RWPE1 (cell line): ENCODE measurements at regions not wholly inside any gene's neighbourhood (a gene's known extent, or its start where the extent isn't known, plus 50 kb on each side); places are given as distances from the start of the nearest gene placed in this dataset.

Experiments
- CTCF ChIA-PET: fragments of 350-600 bp; sonication (Branson Sonifier 250); formaldehyde crosslinking; extraction: SDS; loops from one replicate; lab custom pipeline; 2021; lab: Yijun Ruan, JAX
- POLR2A ChIA-PET: fragments of 400-600 bp; formaldehyde crosslinking; extraction: SDS; loops from one replicate; lab custom pipeline; 2020; ENCODE audit warnings: antibody characterized with exemption; ENCODE audit not compliant: low non-redundant PET; lab: Yijun Ruan, JAX
- DNase-seq: peaks from one replicate; pipeline ENCODE4 v3.0.0; 2012; ENCODE audit warnings: low spot score
- H3K27ac ChIP-seq: fragments of 450-650 bp; 2 replicates; pipeline ENCODE4 v1.5.1; 2017
- TF ChIP-seq, protein P1 (sequence below): fragments of 450-650 bp; conservative IDR thresholded peaks from 2 replicates; pipeline ENCODE4 v1.5.1; 2017; ENCODE audit warnings: low read depth, mild to moderate bottlenecking

DNA sequence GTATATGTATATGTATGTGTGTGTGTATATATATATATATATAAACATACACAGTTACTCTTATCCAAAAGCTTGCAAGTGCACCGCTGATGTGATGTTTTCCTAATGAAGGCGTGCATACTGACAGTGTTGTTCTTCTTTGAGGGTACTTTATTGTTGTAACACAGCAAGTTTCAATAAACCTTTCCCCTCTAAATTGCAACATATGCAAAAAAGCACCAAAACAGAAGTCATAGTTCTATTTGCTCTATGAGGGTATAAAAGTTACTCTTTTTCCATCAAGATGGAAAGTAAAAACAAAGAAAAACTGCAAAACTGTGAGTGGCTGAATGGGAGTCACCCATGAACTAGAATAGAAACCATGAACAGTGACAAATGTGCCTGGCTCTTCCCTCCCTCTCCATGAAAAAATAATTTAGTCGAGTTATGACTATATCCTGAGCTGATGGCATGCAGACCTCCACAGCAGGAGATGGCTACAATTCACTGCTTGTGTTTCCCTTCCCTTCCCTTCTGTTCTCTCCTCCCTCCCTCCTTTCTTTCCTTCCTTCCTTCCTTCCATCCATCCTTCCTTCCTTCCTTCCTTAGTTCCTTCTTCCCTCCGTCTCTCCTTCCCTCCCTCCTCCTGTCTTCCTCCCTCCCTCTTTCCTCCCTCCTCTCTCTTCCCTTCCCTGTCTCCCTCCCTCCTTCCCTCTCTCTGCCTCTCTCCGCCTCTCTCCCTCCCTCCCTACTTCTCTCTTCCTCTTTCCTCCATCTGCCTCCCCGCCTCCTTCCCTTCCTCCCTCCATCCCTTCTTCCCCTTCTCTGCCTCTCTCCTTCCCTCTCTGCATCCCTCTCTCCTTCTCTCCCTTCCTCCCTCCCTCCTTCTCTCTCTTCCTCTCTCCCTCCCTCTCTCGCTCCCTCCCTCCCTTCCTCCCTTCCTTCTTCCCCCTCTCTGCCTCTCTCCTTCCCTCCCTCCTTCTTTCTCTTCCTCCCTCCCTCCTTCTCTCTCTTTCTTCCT is 220.7 kb upstream of the POU3F1 start:
- H3K27ac ChIP-seq = no peak overlapping the region
- DNase-seq = no peak
- TF ChIP-seq, protein P1, sequence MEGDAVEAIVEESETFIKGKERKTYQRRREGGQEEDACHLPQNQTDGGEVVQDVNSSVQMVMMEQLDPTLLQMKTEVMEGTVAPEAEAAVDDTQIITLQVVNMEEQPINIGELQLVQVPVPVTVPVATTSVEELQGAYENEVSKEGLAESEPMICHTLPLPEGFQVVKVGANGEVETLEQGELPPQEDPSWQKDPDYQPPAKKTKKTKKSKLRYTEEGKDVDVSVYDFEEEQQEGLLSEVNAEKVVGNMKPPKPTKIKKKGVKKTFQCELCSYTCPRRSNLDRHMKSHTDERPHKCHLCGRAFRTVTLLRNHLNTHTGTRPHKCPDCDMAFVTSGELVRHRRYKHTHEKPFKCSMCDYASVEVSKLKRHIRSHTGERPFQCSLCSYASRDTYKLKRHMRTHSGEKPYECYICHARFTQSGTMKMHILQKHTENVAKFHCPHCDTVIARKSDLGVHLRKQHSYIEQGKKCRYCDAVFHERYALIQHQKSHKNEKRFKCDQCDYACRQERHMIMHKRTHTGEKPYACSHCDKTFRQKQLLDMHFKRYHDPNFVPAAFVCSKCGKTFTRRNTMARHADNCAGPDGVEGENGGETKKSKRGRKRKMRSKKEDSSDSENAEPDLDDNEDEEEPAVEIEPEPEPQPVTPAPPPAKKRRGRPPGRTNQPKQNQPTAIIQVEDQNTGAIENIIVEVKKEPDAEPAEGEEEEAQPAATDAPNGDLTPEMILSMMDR = no peak
- POLR2A ChIA-PET = no interaction called here
- CTCF ChIA-PET = no interaction called here

DNA sequence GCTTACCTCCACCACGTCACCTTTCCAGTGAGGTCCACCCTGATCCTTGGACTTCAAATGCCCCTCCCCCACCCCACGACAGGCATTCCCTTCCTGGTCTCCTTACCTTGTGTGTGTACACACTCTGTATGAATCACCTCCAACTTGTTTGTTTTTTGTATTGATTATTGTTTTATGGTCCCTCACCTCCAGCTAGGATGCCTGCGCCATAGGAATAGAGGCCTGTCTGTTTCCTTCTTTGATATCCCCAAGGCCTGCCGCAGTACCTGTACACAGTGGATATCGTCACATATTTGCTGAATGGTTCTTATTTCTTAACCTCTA is 219.6 kb upstream of the POU3F1 start:
- POLR2A ChIA-PET = no interaction called here
- DNase-seq = no peak
- CTCF ChIA-PET = no interaction called here

DNA sequence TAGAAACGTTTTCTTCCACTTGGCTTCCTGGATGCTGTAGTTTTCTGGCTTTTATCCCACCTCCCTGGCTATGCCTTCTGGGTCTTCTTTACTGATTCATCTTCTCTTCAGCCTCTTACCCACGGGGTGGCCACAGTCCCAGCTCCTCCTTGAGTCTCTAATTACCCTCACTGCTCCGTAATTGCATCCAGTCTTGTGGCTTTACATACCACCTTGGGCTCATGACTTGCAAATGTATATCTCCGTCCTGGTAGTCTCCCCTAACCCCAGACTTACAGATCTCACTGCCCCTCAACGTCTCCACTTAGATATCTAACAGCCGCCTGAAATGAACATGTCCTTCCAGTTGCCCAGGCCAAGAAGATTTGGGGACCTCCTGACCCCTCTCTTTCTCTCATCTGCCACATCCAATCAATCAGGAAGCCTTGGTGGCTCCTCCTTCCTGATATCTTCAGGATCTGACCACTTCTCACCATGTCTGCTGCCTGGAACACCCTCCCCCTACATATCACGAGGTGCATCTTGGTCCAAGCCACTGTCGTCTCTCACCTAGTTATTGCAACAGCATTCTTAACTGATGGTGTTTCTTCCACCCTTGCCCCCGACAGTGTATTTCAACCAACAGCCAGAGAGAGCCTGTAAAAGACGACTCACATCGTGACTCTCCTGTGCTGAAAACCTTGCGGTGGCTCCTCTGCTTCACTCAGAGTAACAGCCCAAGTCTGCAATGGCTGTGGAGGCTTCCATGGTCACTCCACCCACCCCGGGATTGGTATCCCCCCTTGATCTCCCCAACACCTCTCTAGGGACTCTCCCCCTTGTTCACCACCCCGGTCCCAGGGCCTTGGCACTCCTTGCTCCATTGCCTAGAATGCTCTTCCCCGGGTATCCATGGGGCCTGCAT is 219.0 kb upstream of the POU3F1 start:
- TF ChIP-seq, protein P1 = no peak
- POLR2A ChIA-PET = no interaction called here
- DNase-seq = no peak
- no peak overlapping the region for H3K27ac ChIP-seq
- CTCF ChIA-PET = no interaction called here

More for the DNA sequence above, 219.6 kb upstream of the POU3F1 start:
- TF ChIP-seq, protein P1 = no peak
- H3K27ac ChIP-seq = no peak overlapping the region

DNA sequence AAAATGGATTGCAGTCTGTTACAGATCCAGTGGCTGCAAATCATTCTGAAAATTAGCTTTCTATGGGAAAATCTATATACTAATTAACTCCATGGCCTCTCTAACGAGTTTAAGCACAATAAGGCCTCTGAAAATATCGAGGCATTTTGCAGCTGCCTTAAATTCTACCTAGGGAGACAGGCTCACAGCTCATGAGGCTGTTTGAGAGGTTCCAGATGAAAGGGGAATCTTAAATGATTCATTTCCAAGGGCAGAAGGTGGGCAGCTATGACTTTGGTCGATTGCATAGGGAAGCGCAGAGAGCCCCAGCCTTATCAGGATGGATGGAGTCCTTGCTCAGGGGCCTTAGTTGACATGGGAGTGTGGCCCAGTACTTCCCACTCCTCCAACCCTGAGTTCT is 216.8 kb upstream of the POU3F1 start:
- TF ChIP-seq, protein P1 = no peak
- no peak for DNase-seq
- no peak overlapping the region for H3K27ac ChIP-seq
- ChIA-PET POLR2A (no interaction called here), CTCF (no interaction called here)

DNA sequence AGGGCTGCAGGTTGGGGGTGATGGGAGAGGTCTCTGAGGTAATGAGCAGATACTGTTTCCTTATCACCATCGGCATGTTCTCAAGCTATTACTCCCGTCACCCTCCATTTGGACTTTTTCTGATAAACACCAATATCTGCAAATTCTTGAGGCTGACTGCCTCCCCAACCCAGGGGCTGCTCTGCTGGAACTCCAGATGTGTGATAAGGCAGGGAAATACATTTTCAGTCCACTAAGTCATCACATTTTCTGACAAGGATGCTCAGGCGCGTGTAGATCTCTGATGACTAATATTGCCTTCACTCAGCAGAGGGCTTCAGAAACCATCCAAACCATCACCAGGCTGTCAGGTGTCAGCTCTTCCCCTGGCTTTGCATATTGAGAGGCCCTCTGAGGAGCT is 215.0 kb upstream of the POU3F1 start:
- no peak overlapping the region for H3K27ac ChIP-seq
- no peak for DNase-seq
- TF ChIP-seq, protein P1 = no peak
- ChIA-PET POLR2A (no interaction called here), CTCF (no interaction called here)

DNA sequence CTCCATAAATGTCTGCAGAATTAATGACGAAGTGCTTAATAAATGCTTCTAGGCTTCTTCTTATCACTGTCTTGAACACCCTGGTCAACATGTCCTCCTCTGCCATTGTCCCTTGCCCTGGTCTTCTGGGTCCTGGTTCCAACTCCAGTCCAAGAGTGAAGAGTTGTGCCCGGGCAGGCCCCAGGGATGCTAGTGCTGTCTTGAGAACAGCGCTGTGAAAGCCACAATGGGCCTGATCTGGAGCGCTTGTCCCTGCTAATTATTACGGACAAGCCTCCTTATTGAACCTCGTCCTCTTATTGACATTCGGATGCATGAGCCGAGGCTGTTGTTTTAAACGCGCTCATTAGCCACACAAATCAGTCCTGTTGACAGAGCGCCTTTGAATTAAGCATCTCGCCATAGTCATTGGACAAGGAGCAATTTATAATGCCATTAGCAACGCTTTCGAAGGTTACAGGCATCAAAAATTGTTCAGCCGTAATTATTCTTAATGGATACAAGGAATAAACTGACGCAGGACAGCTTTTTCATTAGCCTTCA is 211.6 kb upstream of the POU3F1 start:
- ChIA-PET CTCF (interaction anchor here (1.0 kb wide), 1 partner anchor 11 kb away, joined by 3 read pairs; no protein-coding TSS in a partner anchor), POLR2A (no interaction called here)
- TF ChIP-seq, protein P1 = no peak
- no peak for DNase-seq
- H3K27ac ChIP-seq = no peak overlapping the region
